SKM-1 treated with dmso at 0.1 percent for 144 hours (cell line): ENCODE measurements at regions not wholly inside any gene's neighbourhood (a gene's known extent, or its start where the extent isn't known, plus 50 kb on each side); places are given as distances from the start of the nearest gene placed in this dataset.
"Not testable (repeated sequence)": the region's sequence is repeated elsewhere in the genome, so short reads cannot be mapped to it uniquely, and the experiment has no call there.

ENCODE experiments used
- DNase-seq: peaks from one replicate; lab custom pipeline; 2025; ENCODE audit not compliant: unreplicated experiment; lab: John Stamatoyannopoulos, UW

- DNase-seq: no peak
Observed at GRCh38 chr11:60592601-60593000, 77.4 kb downstream of the MS4A13 start.

GRCh38 chr11:60594998-60595642 is 79.9 kb downstream of the MS4A13 start:
- DNase-seq: no peak

- no peak for DNase-seq
Observed at GRCh38 chr11:60607483-60607882, 91.9 kb upstream of the MS4A8 start.

GRCh38 chr11:60609632-60610031 is 89.8 kb upstream of the MS4A8 start:
- DNase-seq: no peak

- no peak for DNase-seq
Observed at GRCh38 chr11:60610702-60611101, 88.7 kb upstream of the MS4A8 start.

- no peak for DNase-seq
Observed at GRCh38 chr11:60615497-60615896, 83.9 kb upstream of the MS4A8 start.

GRCh38 chr11:60621940-60622339 is 77.5 kb upstream of the MS4A8 start:
- not testable (repeated sequence) for DNase-seq

- DNase-seq: not testable (repeated sequence)
Observed at GRCh38 chr11:60622776-60623175, 76.6 kb upstream of the MS4A8 start.

GRCh38 chr11:60625262-60625661 is 74.2 kb upstream of the MS4A8 start:
- DNase-seq: no peak

- no peak for DNase-seq
Observed at GRCh38 chr11:60629399-60629798, 70.0 kb upstream of the MS4A8 start.

- DNase-seq: no peak
Observed at GRCh38 chr11:60631944-60632343, 67.5 kb upstream of the MS4A8 start.

- no peak for DNase-seq
Observed at GRCh38 chr11:60633645-60634044, 65.8 kb upstream of the MS4A8 start.

- DNase-seq: peak; percentile 20
Observed at GRCh38 chr11:60634126-60634525, 65.3 kb upstream of the MS4A8 start.

GRCh38 chr11:60641940-60642339 is 57.5 kb upstream of the MS4A8 start:
- no peak for DNase-seq

- DNase-seq: no peak
Observed at GRCh38 chr11:60647087-60647486, 52.3 kb upstream of the MS4A8 start.
